SJSA1 (cell line): ENCODE measurements at regions not wholly inside any gene's neighbourhood (a gene's known extent, or its start where the extent isn't known, plus 50 kb on each side); places are given as distances from the start of the nearest gene placed in this dataset.

ENCODE experiments used
- DNase-seq, 2 experiments: peaks; one replicate each; pipeline ENCODE4 v3.0.0-alpha.2; 2015 to 2020; ENCODE audit warnings: low spot score in 2 of 2, low read depth in 1 of 2
- H3K27ac ChIP-seq: fragments of 250-450 bp; sonication (Bioruptor Pico); 2 replicates; pipeline ENCODE4 v1.5.1; 2020; ENCODE audit warnings: mild to moderate bottlenecking, moderate library complexity
- H3K27me3 ChIP-seq: fragments of 250-450 bp; sonication (Bioruptor Pico); replicated peaks from 2 replicates; pipeline ENCODE4 v1.5.1; 2020; ENCODE audit warnings: mild to moderate bottlenecking, moderate library complexity
- H3K36me3 ChIP-seq: fragments of 250-450 bp; sonication (Bioruptor Pico); 2 replicates; pipeline ENCODE4 v1.5.1; 2020; ENCODE audit warnings: mild to moderate bottlenecking
- H3K4me1 ChIP-seq: fragments of 250-450 bp; sonication (Bioruptor Pico); replicated peaks from 2 replicates; pipeline ENCODE4 v1.6.1; 2021; ENCODE audit warnings: mild to moderate bottlenecking
- H3K4me3 ChIP-seq: fragments of 250-450 bp; sonication (Bioruptor Pico); 2 replicates; pipeline ENCODE4 v1.5.1; 2020; ENCODE audit warnings: mild to moderate bottlenecking
- H3K9me3 ChIP-seq: fragments of 250-450 bp; sonication (Bioruptor Pico); replicated peaks from 2 replicates; pipeline ENCODE4 v1.5.1; 2020; ENCODE audit warnings: mild to moderate bottlenecking

DNA sequence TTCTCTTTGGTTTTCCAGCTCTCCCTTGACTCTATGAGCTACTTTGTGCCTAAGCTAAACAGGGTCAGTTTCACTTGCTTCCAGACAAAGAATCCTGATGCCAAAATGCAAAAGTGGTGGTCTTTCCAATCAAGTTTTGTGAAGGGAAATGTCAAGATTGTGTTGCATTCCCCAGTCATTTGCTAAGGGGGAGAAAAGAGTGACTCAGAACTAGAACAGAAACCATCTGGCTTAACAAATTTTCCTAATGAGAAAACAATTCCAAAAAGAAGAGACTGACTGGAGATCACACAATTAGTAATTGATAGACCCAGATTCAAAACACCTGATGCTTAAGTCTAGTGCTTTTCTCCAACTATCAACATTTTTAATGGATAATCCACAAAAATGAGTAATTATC, 235.1 kb upstream of the DIO2 start:
- H3K4me3 ChIP-seq: no peak overlapping the region
- H3K36me3 ChIP-seq: no peaks in the 10 kb centered on the region
- no peak for DNase-seq
- 0 out of 2 replicates have a peak, but pooled peaks cover 3% of the 10 kb centered on the region for H3K4me1 ChIP-seq
- H3K27me3 ChIP-seq: no peaks in the 10 kb centered on the region
- no peak overlapping the region for H3K27ac ChIP-seq
- H3K9me3 ChIP-seq: no peaks in the 10 kb centered on the region

DNA sequence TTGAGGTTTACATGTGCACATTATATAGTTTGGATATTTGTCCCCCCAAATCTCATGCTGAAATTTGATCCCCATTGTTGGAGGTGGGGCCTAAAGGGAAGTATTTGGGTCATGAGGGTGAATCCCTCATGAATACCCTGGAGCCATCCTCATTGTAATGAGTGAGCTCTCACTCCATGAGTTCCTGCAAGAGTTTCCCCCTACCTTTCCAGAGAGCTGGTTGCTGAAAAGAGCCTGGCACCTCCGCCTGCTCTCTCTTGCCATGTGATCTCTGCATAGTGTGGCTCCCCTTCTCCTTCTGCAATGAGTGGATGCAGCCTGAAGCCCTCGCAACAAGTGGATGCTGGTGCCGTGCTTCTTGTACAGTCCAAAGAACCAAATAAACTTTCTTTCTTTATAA, 234.3 kb upstream of the DIO2 start:
- Histone ChIP-seq H3K4me1 (0 out of 2 replicates have a peak, but pooled peaks cover 3% of the 10 kb centered on the region), H3K36me3 (no peaks in the 10 kb centered on the region), H3K27ac (no peak overlapping the region), H3K9me3 (no peaks in the 10 kb centered on the region), H3K27me3 (no peaks in the 10 kb centered on the region), H3K4me3 (no peak overlapping the region)
- DNase-seq: no peak

DNA sequence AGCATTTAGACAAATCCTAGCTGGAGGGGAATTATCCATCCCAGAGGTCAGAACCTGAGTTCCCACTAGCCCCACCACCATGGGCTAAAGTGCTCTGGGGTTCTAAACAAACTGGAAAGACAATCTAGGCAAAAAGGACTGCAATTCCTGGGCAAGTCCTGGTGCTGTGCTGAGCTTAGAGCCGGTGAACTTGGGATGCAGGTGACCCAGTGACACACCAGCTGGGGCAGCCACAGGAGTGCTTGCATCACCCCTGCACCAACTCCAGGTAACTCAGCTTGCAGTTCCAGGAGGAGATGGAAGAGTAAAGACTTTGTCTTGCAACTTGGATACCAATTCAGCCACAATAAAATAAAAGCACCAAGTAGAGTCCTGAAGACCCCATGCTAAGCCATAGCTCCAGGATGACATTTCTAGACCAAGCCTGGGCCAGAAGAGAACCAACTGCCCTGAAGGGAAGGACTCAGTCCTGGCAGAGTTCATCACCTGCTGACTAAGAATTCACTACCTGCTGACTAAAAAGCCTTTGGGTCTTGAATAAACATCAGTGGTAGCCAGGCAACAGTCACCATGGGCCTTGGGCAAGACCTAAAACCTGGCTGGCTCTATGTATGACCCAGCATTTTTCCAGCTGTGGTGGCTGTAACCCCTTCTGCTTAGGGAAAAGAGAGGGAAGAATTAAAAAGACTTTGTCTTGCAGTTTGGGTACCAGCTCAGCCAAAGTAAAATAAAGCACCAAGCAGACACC, 223.4 kb upstream of the DIO2 start:
- Histone ChIP-seq H3K36me3 (no peaks in the 10 kb centered on the region), H3K27ac (no peak overlapping the region), H3K9me3 (no peaks in the 10 kb centered on the region), H3K4me3 (no peak overlapping the region), H3K4me1 (no peaks in the 10 kb centered on the region), H3K27me3 (no peaks in the 10 kb centered on the region)
- DNase-seq: no peak

DNA sequence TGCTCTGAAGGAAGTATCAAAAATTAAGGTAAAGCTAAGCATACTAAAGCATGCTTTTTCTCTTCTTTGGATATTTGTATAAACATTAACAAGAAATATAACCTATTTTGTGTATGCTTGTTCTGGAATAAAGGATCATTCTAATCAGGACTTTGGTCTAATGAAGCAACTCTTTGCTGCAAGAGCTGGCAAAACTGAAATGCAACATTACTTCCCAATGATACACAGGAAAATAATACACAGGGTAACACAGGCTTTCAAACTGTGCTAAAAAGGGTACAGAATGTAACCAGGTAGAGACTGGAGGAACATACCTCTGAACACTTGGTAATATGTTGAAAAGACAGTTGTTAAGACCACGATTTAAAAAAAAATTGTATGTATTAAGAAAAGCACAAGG, 222.5 kb upstream of the DIO2 start:
- H3K36me3 ChIP-seq: no peaks in the 10 kb centered on the region
- H3K27ac ChIP-seq: no peak overlapping the region
- H3K27me3 ChIP-seq: no peaks in the 10 kb centered on the region
- H3K4me3 ChIP-seq: no peak overlapping the region
- H3K4me1 ChIP-seq: no peaks in the 10 kb centered on the region
- no peaks in the 10 kb centered on the region for H3K9me3 ChIP-seq
- DNase-seq: no peak

DNA sequence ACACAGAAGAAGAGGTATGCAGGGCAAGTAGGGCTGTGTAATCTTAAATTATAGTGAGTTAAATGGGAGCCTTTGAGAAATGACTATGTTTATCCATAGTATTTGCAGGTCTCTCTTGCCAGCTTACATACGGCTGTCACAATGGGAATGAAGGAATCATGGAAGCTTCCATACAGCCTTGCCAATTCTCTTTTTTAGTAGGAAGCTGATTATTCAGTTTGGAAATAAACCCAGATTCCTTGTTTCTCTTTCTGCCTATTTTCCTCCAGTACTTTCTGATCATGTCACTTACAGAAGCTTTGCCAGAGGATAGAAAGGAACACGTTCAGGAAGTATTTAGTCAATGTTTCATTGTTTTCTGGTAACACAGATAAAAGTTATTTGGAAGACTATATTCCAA, 217.4 kb upstream of the DIO2 start:
- Histone ChIP-seq H3K9me3 (no peaks in the 10 kb centered on the region), H3K4me1 (peaks cover 22% of the 10 kb centered on the region), H3K4me3 (no peak overlapping the region), H3K36me3 (no peaks in the 10 kb centered on the region), H3K27ac (no peak overlapping the region), H3K27me3 (no peaks in the 10 kb centered on the region)
- DNase-seq: no peak

DNA sequence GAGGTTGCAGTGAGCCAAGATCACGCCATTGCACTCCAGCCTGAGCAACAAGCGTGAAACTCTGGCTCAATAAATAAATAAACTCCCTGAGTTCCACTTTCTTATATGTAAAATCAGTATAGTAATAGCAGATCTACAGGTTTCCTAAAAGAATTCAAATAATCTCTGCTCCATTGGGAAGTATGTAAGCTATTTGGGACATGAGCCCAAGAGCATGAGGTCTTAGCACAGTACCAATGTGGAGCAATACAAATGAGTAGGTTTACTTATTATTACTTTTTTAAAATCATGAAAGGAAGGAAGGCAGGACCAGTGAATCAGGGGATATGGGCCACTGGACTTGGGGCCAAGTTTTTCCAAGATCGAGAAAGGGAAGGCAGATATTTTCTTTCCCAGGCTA, 216.9 kb upstream of the DIO2 start:
- no peak overlapping the region for H3K4me3 ChIP-seq
- no peaks in the 10 kb centered on the region for H3K9me3 ChIP-seq
- no peak overlapping the region for H3K27ac ChIP-seq
- peaks cover 22% of the 10 kb centered on the region for H3K4me1 ChIP-seq
- no peaks in the 10 kb centered on the region for H3K36me3 ChIP-seq
- no peaks in the 10 kb centered on the region for H3K27me3 ChIP-seq
- DNase-seq: no peak

DNA sequence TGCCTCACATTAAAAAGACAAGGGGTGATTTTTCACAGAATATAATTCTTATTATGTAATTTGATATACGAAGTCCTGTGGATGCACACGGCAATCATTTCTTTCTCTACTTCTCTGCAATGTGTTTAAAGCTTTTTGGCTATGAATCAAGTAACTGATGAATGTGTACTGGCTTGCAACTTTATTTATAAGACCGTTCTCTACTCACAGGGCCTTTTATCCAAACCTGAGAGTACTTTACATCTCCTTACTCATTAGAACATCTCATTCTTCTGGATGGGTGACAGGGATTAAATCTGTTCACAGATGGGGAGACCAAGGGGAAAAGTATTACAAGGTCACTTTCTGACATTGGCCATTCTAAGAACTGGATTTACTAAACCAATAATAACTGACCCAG, 215.8 kb upstream of the DIO2 start:
- no peak for DNase-seq
- H3K4me3 ChIP-seq: no peak overlapping the region
- peak overlapping the region; percentile 71; the same call in 1 of the 2 replicates for H3K27ac ChIP-seq
- H3K36me3 ChIP-seq: no peaks in the 10 kb centered on the region
- no peaks in the 10 kb centered on the region for H3K9me3 ChIP-seq
- no peaks in the 10 kb centered on the region for H3K27me3 ChIP-seq
- peaks cover 22% of the 10 kb centered on the region for H3K4me1 ChIP-seq

DNA sequence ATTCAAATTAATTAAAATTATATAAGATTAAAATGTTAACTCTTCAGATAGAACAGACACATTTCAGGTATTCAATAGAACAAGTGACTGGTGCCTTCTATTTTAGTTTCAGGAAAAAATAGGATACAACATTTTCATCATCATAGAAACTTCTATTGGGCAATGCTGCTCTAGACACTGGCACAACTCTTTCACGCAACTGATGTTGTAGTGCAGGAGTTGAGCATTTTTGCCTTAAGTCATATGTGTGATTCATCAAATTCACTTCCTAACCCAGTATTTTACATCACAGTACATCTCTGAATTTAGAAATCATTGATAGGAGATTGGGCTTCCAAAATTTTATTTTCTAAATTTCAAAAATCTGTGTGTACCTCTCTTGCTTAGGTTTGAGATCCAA, 215.4 kb upstream of the DIO2 start:
- peaks cover 22% of the 10 kb centered on the region for H3K4me1 ChIP-seq
- no peak overlapping the region for H3K4me3 ChIP-seq
- no peaks in the 10 kb centered on the region for H3K36me3 ChIP-seq
- peak overlapping the region; percentile 71 for H3K27ac ChIP-seq
- H3K9me3 ChIP-seq: no peaks in the 10 kb centered on the region
- no peak for DNase-seq
- no peaks in the 10 kb centered on the region for H3K27me3 ChIP-seq

DNA sequence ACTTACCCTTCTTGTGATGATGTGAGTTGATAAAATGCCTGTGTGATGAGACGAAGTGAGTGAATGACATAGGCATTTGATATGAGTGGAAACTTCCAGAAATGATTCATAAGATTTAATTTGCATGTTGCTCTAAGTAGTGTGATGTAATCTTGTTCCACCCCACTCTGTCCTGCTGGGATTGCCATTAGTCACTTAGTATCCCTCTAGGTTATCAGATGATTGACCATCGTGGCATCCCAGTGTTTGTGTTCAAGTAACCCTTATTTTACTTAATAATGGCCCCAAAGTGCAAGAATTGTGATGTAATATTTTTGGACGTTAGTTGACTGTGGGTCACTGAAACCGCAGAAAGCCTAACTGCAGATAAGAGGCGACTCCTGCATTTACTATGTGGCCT, 214.4 kb upstream of the DIO2 start:
- Histone ChIP-seq H3K27ac (peak overlapping the region; percentile 71), H3K4me3 (no peak overlapping the region), H3K4me1 (peaks cover 22% of the 10 kb centered on the region), H3K27me3 (no peaks in the 10 kb centered on the region), H3K36me3 (no peaks in the 10 kb centered on the region), H3K9me3 (no peaks in the 10 kb centered on the region)
- DNase-seq: peak; percentile 87

DNA sequence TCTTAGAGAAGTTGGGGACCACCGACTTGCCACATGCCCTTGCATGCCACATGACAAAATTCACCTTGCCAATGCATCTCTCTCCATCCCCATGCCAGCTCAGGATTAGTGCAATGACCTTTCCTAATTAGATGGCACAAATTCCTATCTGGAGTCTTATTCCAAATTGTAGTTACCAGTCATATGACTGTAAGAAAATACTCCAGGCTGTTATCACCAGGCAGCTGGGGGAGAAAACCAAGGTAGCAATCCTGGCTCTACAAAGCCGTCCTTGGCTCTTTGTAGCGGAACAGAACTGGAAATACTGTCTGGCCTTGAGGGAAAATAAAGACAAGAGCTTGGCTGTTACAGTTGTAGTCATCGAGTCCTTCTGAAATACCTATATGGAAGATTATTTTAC, 208.5 kb upstream of the DIO2 start:
- Histone ChIP-seq H3K4me3 (no peak overlapping the region), H3K36me3 (no peaks in the 10 kb centered on the region), H3K27me3 (no peaks in the 10 kb centered on the region), H3K9me3 (no peaks in the 10 kb centered on the region), H3K4me1 (peaks cover 1% of the 10 kb centered on the region), H3K27ac (no peak overlapping the region)
- no peak for DNase-seq

DNA sequence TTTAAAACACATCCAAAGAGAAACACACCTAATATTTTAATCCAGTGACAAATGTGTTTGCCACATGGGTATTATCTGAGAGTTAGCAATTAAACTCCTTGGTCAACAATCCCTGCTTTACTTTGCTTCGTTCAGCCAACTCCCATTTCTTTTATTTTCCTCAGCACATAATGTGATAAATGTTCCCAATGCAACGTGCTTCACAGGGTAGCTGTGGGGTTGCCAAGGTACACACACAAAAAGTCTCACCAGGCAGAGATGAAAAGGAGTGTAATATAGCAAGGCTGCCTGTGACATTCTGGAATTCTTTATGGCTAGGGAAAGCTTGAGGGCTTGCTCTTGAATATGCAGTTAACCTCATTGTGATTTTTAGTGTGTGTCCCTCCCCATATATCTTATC, 208.0 kb upstream of the DIO2 start:
- Histone ChIP-seq H3K36me3 (no peaks in the 10 kb centered on the region), H3K4me1 (no peaks in the 10 kb centered on the region), H3K27me3 (no peaks in the 10 kb centered on the region), H3K9me3 (no peaks in the 10 kb centered on the region), H3K27ac (no peak overlapping the region), H3K4me3 (no peak overlapping the region)
- no peak for DNase-seq

DNA sequence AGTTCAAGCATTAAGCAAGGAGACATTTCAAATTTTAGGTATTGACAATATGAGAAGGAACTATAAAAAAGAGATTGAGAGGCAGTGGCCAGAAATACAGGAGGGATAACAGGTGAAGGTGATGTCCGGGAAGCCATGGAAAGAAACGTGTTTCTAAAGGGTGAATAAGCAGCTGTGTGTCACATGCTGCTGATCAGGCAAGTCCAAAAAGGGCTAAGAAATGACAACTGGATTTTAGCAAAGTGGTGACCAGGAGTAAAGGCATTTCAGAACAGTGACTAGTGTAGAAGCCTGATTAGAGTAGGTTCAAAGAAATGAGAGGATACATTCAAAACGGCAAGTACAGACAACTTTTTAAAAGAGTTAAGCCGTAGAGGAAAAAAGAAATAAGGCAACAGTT, 204.3 kb upstream of the DIO2 start:
- Histone ChIP-seq H3K4me3 (no peak overlapping the region), H3K27ac (no peak overlapping the region)

DNA sequence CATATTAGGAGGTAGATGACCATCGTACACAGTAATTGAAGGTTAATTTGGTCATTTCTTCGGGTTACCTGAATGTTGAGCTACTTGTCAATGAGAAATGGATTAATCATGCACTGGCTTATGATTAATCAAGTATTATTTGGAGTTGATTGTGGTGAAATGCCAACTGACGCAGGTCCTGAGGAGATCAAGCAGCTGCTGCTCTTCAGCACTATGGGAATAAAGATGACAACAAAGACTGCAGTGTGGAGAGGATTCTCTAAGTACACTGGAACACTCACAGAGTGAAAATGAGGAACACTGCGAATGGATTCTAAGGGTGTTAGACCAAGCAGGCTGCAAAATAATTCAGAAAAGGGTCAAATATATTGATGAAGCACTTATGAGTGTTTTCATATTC, 202.8 kb upstream of the DIO2 start:
- H3K36me3 ChIP-seq: no peaks in the 10 kb centered on the region
- H3K4me3 ChIP-seq: no peak overlapping the region
- H3K9me3 ChIP-seq: no peaks in the 10 kb centered on the region
- no peak overlapping the region for H3K27ac ChIP-seq
- H3K27me3 ChIP-seq: no peaks in the 10 kb centered on the region
- H3K4me1 ChIP-seq: no peaks in the 10 kb centered on the region
- no peak for DNase-seq

More for the DNA sequence above, 204.3 kb upstream of the DIO2 start:
- Histone ChIP-seq H3K9me3 (no peaks in the 10 kb centered on the region), H3K36me3 (no peaks in the 10 kb centered on the region), H3K4me1 (no peaks in the 10 kb centered on the region), H3K27me3 (no peaks in the 10 kb centered on the region)
- DNase-seq: no peak

DNA sequence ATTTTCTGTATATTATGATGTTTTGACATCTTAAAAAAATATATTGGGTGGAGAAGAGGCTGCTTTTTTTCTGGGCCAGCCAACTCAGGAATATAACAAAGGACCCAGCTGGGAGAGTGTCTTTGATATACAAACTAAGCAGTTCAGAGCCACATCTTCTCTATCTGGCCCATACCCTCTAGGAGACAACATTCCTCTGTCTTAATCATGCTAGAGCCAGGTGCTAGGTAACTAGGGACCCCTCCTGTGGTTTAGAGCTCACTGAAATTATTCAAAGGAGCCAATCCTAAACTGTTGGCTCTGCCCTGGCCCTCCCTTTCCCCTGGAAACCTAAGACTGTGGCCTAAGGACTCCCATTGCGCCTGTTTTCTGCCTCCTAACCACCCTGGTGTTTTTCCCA, 193.1 kb upstream of the DIO2 start:
- Histone ChIP-seq H3K27me3 (no peaks in the 10 kb centered on the region), H3K4me1 (peaks cover 4% of the 10 kb centered on the region; the same call in 1 of the 2 replicates), H3K4me3 (no peak overlapping the region), H3K27ac (no peak overlapping the region), H3K9me3 (no peaks in the 10 kb centered on the region), H3K36me3 (no peaks in the 10 kb centered on the region)
- no peak for DNase-seq

DNA sequence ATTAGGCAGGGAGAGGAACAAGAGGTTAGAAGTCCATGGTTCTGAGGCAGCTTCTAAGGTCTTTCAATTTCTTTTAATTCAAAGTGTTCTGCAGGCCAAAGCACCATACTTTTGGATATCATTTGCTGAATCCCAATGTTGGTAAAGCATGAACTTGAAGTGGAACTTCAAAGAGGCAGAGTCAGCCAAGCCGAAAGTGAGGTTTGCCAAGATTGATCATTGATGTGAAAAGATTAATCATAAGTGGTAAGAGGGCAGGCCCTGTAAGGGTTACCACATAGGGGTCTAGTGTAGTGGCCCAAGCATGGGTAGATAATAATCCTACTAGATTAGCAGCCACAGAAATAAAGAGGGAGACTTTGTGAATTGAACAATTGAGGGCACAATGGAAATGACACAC, 191.7 kb upstream of the DIO2 start:
- Histone ChIP-seq H3K36me3 (no peaks in the 10 kb centered on the region), H3K27ac (no peak overlapping the region), H3K9me3 (no peaks in the 10 kb centered on the region), H3K4me3 (no peak overlapping the region), H3K27me3 (no peaks in the 10 kb centered on the region), H3K4me1 (peaks cover 9% of the 10 kb centered on the region; the same call in 1 of the 2 replicates)
- no peak for DNase-seq
